NT2/D1 (cell line): ENCODE measurements at regions not wholly inside any gene's neighbourhood (a gene's known extent, or its start where the extent isn't known, plus 50 kb on each side); places are given as distances from the start of the nearest gene placed in this dataset.
"Not testable (repeated sequence)": the region's sequence is repeated elsewhere in the genome, so short reads cannot be mapped to it uniquely, and the experiment has no call there.

ENCODE experiments used
- SUZ12 ChIP-seq: IDR thresholded peaks from 2 replicates; pipeline ENCODE4 v1.6.1; 2011; ENCODE audit not compliant: insufficient read length, insufficient read depth; ENCODE audit errors: extremely low read depth
- YY1 ChIP-seq: IDR thresholded peaks from 2 replicates; pipeline ENCODE4 v1.6.1; 2011; ENCODE audit not compliant: insufficient read length, insufficient read depth
- ZNF274 ChIP-seq: IDR thresholded peaks from 2 replicates; pipeline ENCODE4 v1.6.1; 2011; ENCODE audit warnings: mild to moderate bottlenecking, low read depth, low read length

GRCh38 chr17:15860774-15861173 is 84.2 kb upstream of the ADORA2B start:
- TF ChIP-seq ZNF274, YY1, SUZ12: not testable (repeated sequence)
